ENCODE measurements at regions not wholly inside any gene's neighbourhood (a gene's known extent, or its start where the extent isn't known, plus 50 kb on each side); places are given as distances from the start of the nearest gene placed in this dataset.

DNA sequence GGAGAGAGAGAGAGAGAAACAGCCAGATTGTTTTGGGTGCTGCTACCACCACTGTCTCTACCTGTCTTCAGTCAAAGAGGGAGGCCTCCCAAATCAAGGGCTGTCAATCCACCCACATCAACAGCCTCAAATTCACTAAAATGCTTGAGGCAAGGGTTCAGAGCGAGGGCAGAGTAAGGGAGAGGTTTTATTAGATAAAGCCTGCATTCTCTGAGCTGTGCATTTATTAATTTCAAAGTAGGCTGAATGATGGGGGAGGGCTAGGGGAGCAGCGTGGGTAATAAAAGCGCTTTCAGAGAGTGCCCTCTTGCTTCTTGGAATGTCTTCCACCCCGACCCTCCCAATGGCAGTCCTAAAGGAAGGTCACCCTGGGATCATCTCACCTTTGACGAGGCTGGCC is 636.5 kb upstream of the TBX3 start:
- Histone ChIP-seq H3K27me3 (ENCODE audit: control insufficient read depth, insufficient read depth, low read length) (no peaks in the 10 kb centered on the region), H3K36me3 (ENCODE audit: control insufficient read depth, insufficient read depth, low read length) (no peaks in the 10 kb centered on the region), H3K27ac (ENCODE audit: insufficient read depth, low read length, poor library complexity, severe bottlenecking) (no peak overlapping the region), H3K4me1 (ENCODE audit: control insufficient read depth, insufficient read depth, low read length, poor library complexity, severe bottlenecking) (no peaks in the 10 kb centered on the region), H3K4me3 (ENCODE audit: low read depth, low read length) (no peak overlapping the region), H3K9me3 (ENCODE audit: control insufficient read depth in 2 of 2, low read length in 2 of 2) (no peaks in the 10 kb centered on the region)
- ATAC-seq (ENCODE audit: low read depth in 2 of 2) = no peak
- Mint-ChIP-seq H3K27me3 (no peaks in the 10 kb centered on the region), H3K4me1 (no peaks in the 10 kb centered on the region), H3K4me3 (peak overlapping the region in 1 of 4 donors; percentile 43), H3K9me3 (peaks cover 0 to 9% (median 2%) of the 10 kb centered on the region in 7 donors), H3K36me3 (no peaks in the 10 kb centered on the region), H3K27ac (no peak overlapping the region)
- no peak for DNase-seq

GRCh38 chr12:115319446-115320040 is 635.6 kb upstream of the TBX3 start:
- Histone ChIP-seq H3K4me1 (ENCODE audit: control insufficient read depth, insufficient read depth, low read length, poor library complexity, severe bottlenecking) (no peaks in the 10 kb centered on the region), H3K9me3 (ENCODE audit: control insufficient read depth in 2 of 2, low read length in 2 of 2) (no peaks in the 10 kb centered on the region), H3K4me3 (ENCODE audit: low read depth, low read length) (no peak overlapping the region), H3K27ac (ENCODE audit: insufficient read depth, low read length, poor library complexity, severe bottlenecking) (no peak overlapping the region), H3K27me3 (ENCODE audit: control insufficient read depth, insufficient read depth, low read length) (no peaks in the 10 kb centered on the region), H3K36me3 (ENCODE audit: control insufficient read depth, insufficient read depth, low read length) (no peaks in the 10 kb centered on the region)
- DNase-seq (no peak), ATAC-seq (ENCODE audit: low read depth in 2 of 2) (no peak)
- Mint-ChIP-seq H3K9me3 (peaks cover 0 to 9% (median 2%) of the 10 kb centered on the region in 7 donors), H3K4me3 (no peak overlapping the region), H3K27ac (no peak overlapping the region), H3K27me3 (no peaks in the 10 kb centered on the region), H3K36me3 (no peaks in the 10 kb centered on the region), H3K4me1 (no peaks in the 10 kb centered on the region)

GRCh38 chr12:115313929-115314328 is 630.0 kb upstream of the TBX3 start:
- Mint-ChIP-seq H3K4me3 (no peak overlapping the region), H3K27me3 (no peaks in the 10 kb centered on the region), H3K9me3 (peaks cover 0 to 9% (median 7%) of the 10 kb centered on the region in 7 donors), H3K27ac (no peak overlapping the region), H3K36me3 (no peaks in the 10 kb centered on the region), H3K4me1 (no peaks in the 10 kb centered on the region)
- DNase-seq = no peak
- no peaks in the 10 kb centered on the region for H3K4me1 ChIP-seq (ENCODE audit: control insufficient read depth, insufficient read depth, low read length, poor library complexity, severe bottlenecking)
- H3K36me3 ChIP-seq (ENCODE audit: control insufficient read depth, insufficient read depth, low read length) = no peaks in the 10 kb centered on the region
- no peak for ATAC-seq (ENCODE audit: low read depth in 2 of 2)
- H3K4me3 ChIP-seq (ENCODE audit: low read depth, low read length) = no peak overlapping the region
- H3K9me3 ChIP-seq (ENCODE audit: control insufficient read depth in 2 of 2, low read length in 2 of 2) = no peaks in the 10 kb centered on the region
- no peaks in the 10 kb centered on the region for H3K27me3 ChIP-seq (ENCODE audit: control insufficient read depth, insufficient read depth, low read length)
- no peak overlapping the region for H3K27ac ChIP-seq (ENCODE audit: insufficient read depth, low read length, poor library complexity, severe bottlenecking)

- Mint-ChIP-seq H3K4me1 (no peaks in the 10 kb centered on the region), H3K27ac (no peak overlapping the region), H3K36me3 (no peaks in the 10 kb centered on the region), H3K27me3 (no peaks in the 10 kb centered on the region), H3K4me3 (no peak overlapping the region), H3K9me3 (peaks cover 0 to 11% (median 7%) of the 10 kb centered on the region in 7 donors)
- H3K36me3 ChIP-seq (ENCODE audit: control insufficient read depth, insufficient read depth, low read length) = no peaks in the 10 kb centered on the region
- no peaks in the 10 kb centered on the region for H3K27me3 ChIP-seq (ENCODE audit: control insufficient read depth, insufficient read depth, low read length)
- ATAC-seq (ENCODE audit: low read depth in 2 of 2) (no peak), DNase-seq (no peak)
- no peaks in the 10 kb centered on the region for H3K4me1 ChIP-seq (ENCODE audit: control insufficient read depth, insufficient read depth, low read length, poor library complexity, severe bottlenecking)
- no peak overlapping the region for H3K4me3 ChIP-seq (ENCODE audit: low read depth, low read length)
- H3K27ac ChIP-seq (ENCODE audit: insufficient read depth, low read length, poor library complexity, severe bottlenecking) = no peak overlapping the region
- H3K9me3 ChIP-seq (ENCODE audit: control insufficient read depth in 2 of 2, low read length in 2 of 2) = no peaks in the 10 kb centered on the region
Observed at GRCh38 chr12:115312901-115313300, 628.9 kb upstream of the TBX3 start.

DNA sequence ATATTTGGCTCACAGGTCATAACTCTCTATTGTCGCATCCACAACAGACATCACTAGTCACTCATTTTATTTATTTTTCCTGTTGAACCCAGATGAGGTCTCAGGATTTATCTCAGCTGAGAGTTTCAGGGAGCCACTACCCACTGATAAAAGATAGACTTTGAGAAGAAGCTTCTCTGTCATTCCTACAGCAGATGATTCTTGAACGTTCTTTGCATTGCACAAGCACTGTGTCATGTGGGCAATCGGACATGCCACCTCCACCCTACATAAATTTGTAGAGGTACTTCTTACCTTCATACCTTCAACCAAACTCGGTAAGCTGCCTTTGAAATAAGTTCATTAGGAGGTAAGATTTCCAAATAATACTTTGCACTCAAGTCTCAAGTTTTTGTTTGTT is 627.9 kb upstream of the TBX3 start:
- Mint-ChIP-seq H3K27me3 (no peaks in the 10 kb centered on the region), H3K4me3 (no peak overlapping the region), H3K36me3 (no peaks in the 10 kb centered on the region), H3K4me1 (no peaks in the 10 kb centered on the region), H3K27ac (no peak overlapping the region), H3K9me3 (peaks cover 0 to 11% (median 7%) of the 10 kb centered on the region in 7 donors)
- Histone ChIP-seq H3K36me3 (ENCODE audit: control insufficient read depth, insufficient read depth, low read length) (no peaks in the 10 kb centered on the region), H3K4me1 (ENCODE audit: control insufficient read depth, insufficient read depth, low read length, poor library complexity, severe bottlenecking) (no peaks in the 10 kb centered on the region), H3K27me3 (ENCODE audit: control insufficient read depth, insufficient read depth, low read length) (no peaks in the 10 kb centered on the region), H3K9me3 (ENCODE audit: control insufficient read depth in 2 of 2, low read length in 2 of 2) (no peaks in the 10 kb centered on the region), H3K4me3 (ENCODE audit: low read depth, low read length) (no peak overlapping the region), H3K27ac (ENCODE audit: insufficient read depth, low read length, poor library complexity, severe bottlenecking) (no peak overlapping the region)
- ATAC-seq (ENCODE audit: low read depth in 2 of 2) (no peak), DNase-seq (no peak)

DNA sequence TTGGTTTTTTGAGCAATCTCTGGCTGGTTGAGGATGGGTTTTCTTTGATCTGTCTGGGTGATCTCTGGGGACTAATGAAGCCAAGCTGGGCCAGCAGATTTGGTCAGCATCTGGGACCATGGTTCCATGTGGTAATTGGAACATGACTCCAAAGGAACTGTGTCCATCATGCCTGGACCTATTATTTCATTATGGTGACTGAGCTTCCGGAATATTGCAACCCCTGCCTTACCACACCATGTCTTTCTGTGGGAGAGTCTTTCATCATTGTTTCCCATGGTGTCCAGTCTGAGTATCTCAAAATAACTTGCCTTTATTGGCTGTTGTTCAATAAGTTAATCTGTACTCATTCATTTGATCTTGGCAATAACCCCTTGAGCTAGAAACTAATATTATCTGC is 624.9 kb upstream of the TBX3 start:
- H3K36me3 ChIP-seq (ENCODE audit: control insufficient read depth, insufficient read depth, low read length) = no peaks in the 10 kb centered on the region
- no peaks in the 10 kb centered on the region for H3K27me3 ChIP-seq (ENCODE audit: control insufficient read depth, insufficient read depth, low read length)
- DNase-seq = no peak
- no peak overlapping the region for H3K4me3 ChIP-seq (ENCODE audit: low read depth, low read length)
- ATAC-seq (ENCODE audit: low read depth in 2 of 2) = no peak
- peaks cover 0 to 11% (median 4%) of the 10 kb centered on the region in 7 donors for H3K9me3 Mint-ChIP-seq
- no peaks in the 10 kb centered on the region for H3K4me1 Mint-ChIP-seq
- no peak overlapping the region for H3K27ac ChIP-seq (ENCODE audit: insufficient read depth, low read length, poor library complexity, severe bottlenecking)
- H3K27me3 Mint-ChIP-seq = no peaks in the 10 kb centered on the region
- H3K4me3 Mint-ChIP-seq = no peak overlapping the region
- H3K27ac Mint-ChIP-seq = no peak overlapping the region
- H3K36me3 Mint-ChIP-seq = no peaks in the 10 kb centered on the region
- no peaks in the 10 kb centered on the region for H3K4me1 ChIP-seq (ENCODE audit: control insufficient read depth, insufficient read depth, low read length, poor library complexity, severe bottlenecking)
- H3K9me3 ChIP-seq (ENCODE audit: control insufficient read depth in 2 of 2, low read length in 2 of 2) = no peaks in the 10 kb centered on the region

GRCh38 chr12:115306380-115306779 is 622.4 kb upstream of the TBX3 start:
- Mint-ChIP-seq H3K9me3 (peaks cover 0 to 9% (median 6%) of the 10 kb centered on the region in 7 donors), H3K36me3 (no peaks in the 10 kb centered on the region), H3K27ac (no peak overlapping the region), H3K4me1 (no peaks in the 10 kb centered on the region), H3K27me3 (no peaks in the 10 kb centered on the region), H3K4me3 (no peak overlapping the region)
- ATAC-seq (ENCODE audit: low read depth in 2 of 2) (no peak), DNase-seq (no peak)
- H3K36me3 ChIP-seq (ENCODE audit: control insufficient read depth, insufficient read depth, low read length) = no peaks in the 10 kb centered on the region
- H3K9me3 ChIP-seq (ENCODE audit: control insufficient read depth in 2 of 2, low read length in 2 of 2) = no peaks in the 10 kb centered on the region
- H3K27me3 ChIP-seq (ENCODE audit: control insufficient read depth, insufficient read depth, low read length) = no peaks in the 10 kb centered on the region
- H3K27ac ChIP-seq (ENCODE audit: insufficient read depth, low read length, poor library complexity, severe bottlenecking) = no peak overlapping the region
- no peaks in the 10 kb centered on the region for H3K4me1 ChIP-seq (ENCODE audit: control insufficient read depth, insufficient read depth, low read length, poor library complexity, severe bottlenecking)
- no peak overlapping the region for H3K4me3 ChIP-seq (ENCODE audit: low read depth, low read length)

GRCh38 chr12:115305867-115306266 is 621.9 kb upstream of the TBX3 start:
- Mint-ChIP-seq H3K27ac (no peak overlapping the region), H3K4me1 (no peaks in the 10 kb centered on the region), H3K4me3 (no peak overlapping the region), H3K36me3 (no peaks in the 10 kb centered on the region), H3K9me3 (peaks cover 0 to 9% (median 5%) of the 10 kb centered on the region in 7 donors), H3K27me3 (no peaks in the 10 kb centered on the region)
- ATAC-seq (ENCODE audit: low read depth in 2 of 2) (no peak), DNase-seq (no peak)
- H3K4me3 ChIP-seq (ENCODE audit: low read depth, low read length) = no peak overlapping the region
- no peaks in the 10 kb centered on the region for H3K9me3 ChIP-seq (ENCODE audit: control insufficient read depth in 2 of 2, low read length in 2 of 2)
- H3K36me3 ChIP-seq (ENCODE audit: control insufficient read depth, insufficient read depth, low read length) = no peaks in the 10 kb centered on the region
- H3K4me1 ChIP-seq (ENCODE audit: control insufficient read depth, insufficient read depth, low read length, poor library complexity, severe bottlenecking) = no peaks in the 10 kb centered on the region
- no peak overlapping the region for H3K27ac ChIP-seq (ENCODE audit: insufficient read depth, low read length, poor library complexity, severe bottlenecking)
- no peaks in the 10 kb centered on the region for H3K27me3 ChIP-seq (ENCODE audit: control insufficient read depth, insufficient read depth, low read length)
